SK-N-MC (cell line): ENCODE measurements at regions not wholly inside any gene's neighbourhood (a gene's known extent, or its start where the extent isn't known, plus 50 kb on each side); places are given as distances from the start of the nearest gene placed in this dataset.

Experiments
- DNase-seq: peaks from one replicate; pipeline ENCODE4 v3.0.0-alpha.2; 2011; ENCODE audit warnings: low read depth, low spot score
- H3K27ac ChIP-seq: fragments of 200-600 bp; sonication (generic); 2 replicates; pipeline ENCODE4 v1.5.1; 2016; ENCODE audit warnings: mixed run types
- H3K36me3 ChIP-seq: fragments of 200-600 bp; sonication (generic); 2 replicates; pipeline ENCODE4 v1.6.1; 2017; ENCODE audit warnings: antibody characterized with exemption, low read length, mixed read lengths; ENCODE audit not compliant: insufficient read depth
- H3K4me3 ChIP-seq: fragments of 200-600 bp; sonication (generic); 2 replicates; pipeline ENCODE4 v1.5.1; 2016
- H3K9ac ChIP-seq: fragments of 200-600 bp; sonication (generic); 2 replicates; pipeline ENCODE4 v1.8.0; 2017; ENCODE audit warnings: mixed run types, mixed read lengths; ENCODE audit not compliant: insufficient read length
- H3K9me3 ChIP-seq: fragments of 200-600 bp; sonication (generic); 2 replicates; pipeline ENCODE4 v1.6.1; 2017; ENCODE audit warnings: low read depth, mild to moderate bottlenecking, antibody characterized with exemption, low read length, moderate library complexity, mixed read lengths
- EZH2 ChIP-seq: fragments of 200-600 bp; sonication (generic); IDR thresholded peaks from one replicate; pipeline ENCODE4 v1.6.1; 2017; ENCODE audit warnings: antibody characterized with exemption
- FOXP2 ChIP-seq: optimal IDR thresholded peaks from 2 replicates; pipeline ENCODE3; 2011; ENCODE audit warnings: mild to moderate bottlenecking, moderate library complexity; ENCODE audit not compliant: insufficient read depth; ENCODE audit errors: extremely low read length, control extremely low read depth
- POLR2AphosphoS5 ChIP-seq: IDR thresholded peaks from 2 replicates; pipeline ENCODE4 v1.6.1; 2012; ENCODE audit warnings: mild to moderate bottlenecking, low read depth, low read length, borderline replicate concordance

GRCh38 chr11:42552786-42553185 lies 759.0 kb upstream of the API5 start:
- H3K9ac ChIP-seq, result no peak overlapping the region
- H3K27ac ChIP-seq, result no peak overlapping the region
- H3K36me3 ChIP-seq, result no peaks in the 10 kb centered on the region
- no peak for TF ChIP-seq FOXP2
- no peak for TF ChIP-seq EZH2
- TF ChIP-seq POLR2AphosphoS5, result no peak
- H3K9me3 ChIP-seq, result no peaks in the 10 kb centered on the region
- no peak overlapping the region for H3K4me3 ChIP-seq
- DNase-seq, result no peak

- Histone ChIP-seq H3K9me3 (no peaks in the 10 kb centered on the region), H3K4me3 (no peak overlapping the region), H3K36me3 (no peaks in the 10 kb centered on the region), H3K9ac (no peak overlapping the region), H3K27ac (no peak overlapping the region)
- no peak for TF ChIP-seq POLR2AphosphoS5
- TF ChIP-seq FOXP2, result no peak
- no peak for TF ChIP-seq EZH2
- no peak for DNase-seq
Measured at GRCh38 chr11:42555190-42555589, 756.6 kb upstream of the API5 start.

- H3K9me3 ChIP-seq, result no peaks in the 10 kb centered on the region
- no peaks in the 10 kb centered on the region for H3K36me3 ChIP-seq
- no peak for DNase-seq
- H3K9ac ChIP-seq, result no peak overlapping the region
- no peak overlapping the region for H3K4me3 ChIP-seq
- no peak overlapping the region for H3K27ac ChIP-seq
- TF ChIP-seq EZH2, result no peak
- TF ChIP-seq FOXP2, result no peak
- no peak for TF ChIP-seq POLR2AphosphoS5
Measured at GRCh38 chr11:42571131-42571877, 740.5 kb upstream of the API5 start.

GRCh38 chr11:42571878-42572610 lies 739.8 kb upstream of the API5 start:
- no peak overlapping the region for H3K4me3 ChIP-seq
- no peak overlapping the region for H3K27ac ChIP-seq
- no peaks in the 10 kb centered on the region for H3K9me3 ChIP-seq
- no peaks in the 10 kb centered on the region for H3K36me3 ChIP-seq
- no peak for DNase-seq
- H3K9ac ChIP-seq, result no peak overlapping the region
- TF ChIP-seq EZH2 (no peak), FOXP2 (no peak), POLR2AphosphoS5 (no peak)

GRCh38 chr11:42576318-42576717 lies 735.5 kb upstream of the API5 start:
- DNase-seq, result no peak
- no peaks in the 10 kb centered on the region for H3K36me3 ChIP-seq
- H3K4me3 ChIP-seq, result no peak overlapping the region

GRCh38 chr11:42589286-42589685 lies 722.5 kb upstream of the API5 start:
- Histone ChIP-seq H3K36me3 (no peaks in the 10 kb centered on the region), H3K4me3 (no peak overlapping the region), H3K27ac (no peak overlapping the region), H3K9me3 (no peaks in the 10 kb centered on the region), H3K9ac (no peak overlapping the region)
- no peak for DNase-seq
- no peak for TF ChIP-seq FOXP2
- TF ChIP-seq POLR2AphosphoS5, result no peak
- TF ChIP-seq EZH2, result no peak

More at GRCh38 chr11:42576318-42576717, 735.5 kb upstream of the API5 start:
- H3K27ac ChIP-seq, result no peak overlapping the region
- no peaks in the 10 kb centered on the region for H3K9me3 ChIP-seq
- H3K9ac ChIP-seq, result no peak overlapping the region
- TF ChIP-seq FOXP2 (no peak), POLR2AphosphoS5 (no peak), EZH2 (no peak)

- Histone ChIP-seq H3K36me3 (no peaks in the 10 kb centered on the region), H3K4me3 (no peak overlapping the region), H3K9me3 (no peaks in the 10 kb centered on the region), H3K27ac (no peak overlapping the region), H3K9ac (no peak overlapping the region)
- TF ChIP-seq FOXP2 (no peak), EZH2 (no peak), POLR2AphosphoS5 (no peak)
- no peak for DNase-seq
Measured at GRCh38 chr11:42591841-42592240, 720.0 kb upstream of the API5 start.

- Histone ChIP-seq H3K4me3 (no peak overlapping the region), H3K9ac (no peak overlapping the region), H3K9me3 (no peaks in the 10 kb centered on the region), H3K27ac (no peak overlapping the region), H3K36me3 (no peaks in the 10 kb centered on the region)
- no peak for DNase-seq
- TF ChIP-seq FOXP2 (no peak), EZH2 (no peak), POLR2AphosphoS5 (no peak)
Measured at GRCh38 chr11:42593441-42593840, 718.4 kb upstream of the API5 start.

- no peak overlapping the region for H3K4me3 ChIP-seq
- no peaks in the 10 kb centered on the region for H3K9me3 ChIP-seq
- DNase-seq, result no peak
- H3K9ac ChIP-seq, result no peak overlapping the region
- TF ChIP-seq POLR2AphosphoS5, result no peak
- no peak for TF ChIP-seq FOXP2
- TF ChIP-seq EZH2, result no peak
- no peak overlapping the region for H3K27ac ChIP-seq
- H3K36me3 ChIP-seq, result no peaks in the 10 kb centered on the region
Measured at GRCh38 chr11:42595876-42596275, 715.9 kb upstream of the API5 start.
